22Rv1 (cell line): ENCODE measurements at regions not wholly inside any gene's neighbourhood (a gene's known extent, or its start where the extent isn't known, plus 50 kb on each side); places are given as distances from the start of the nearest gene placed in this dataset.

Experiments
- ZFX ChIP-seq: fragments of 450-650 bp; IDR thresholded peaks from 2 replicates; pipeline ENCODE4 v1.6.1; 2017; ENCODE audit warnings: antibody characterized with exemption, borderline replicate concordance
- TF ChIP-seq, protein P1 (sequence below): fragments of 450-650 bp; IDR thresholded peaks from 2 replicates; pipeline ENCODE4 v1.5.1; 2017; ENCODE audit warnings: mild to moderate bottlenecking

DNA sequence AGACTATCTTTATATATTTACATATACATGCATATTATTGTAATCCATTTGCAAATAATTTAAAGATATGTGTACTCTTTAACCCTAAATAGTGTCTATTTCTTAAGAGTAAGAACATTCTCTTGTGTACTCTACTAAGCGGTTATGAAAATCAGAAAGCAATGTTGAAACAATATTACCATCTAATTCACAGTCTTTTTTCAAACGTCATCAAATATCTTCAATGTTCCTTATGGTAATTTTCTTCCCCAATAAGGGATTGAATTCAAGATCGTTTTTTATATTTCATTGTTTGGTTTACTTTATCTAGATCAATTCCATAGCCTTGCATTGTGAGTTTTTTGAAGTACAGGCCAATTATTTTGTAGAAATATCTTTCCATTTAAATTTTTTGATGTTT lies 1647.4 kb upstream of the PRR20A start:
- TF ChIP-seq, protein P1, sequence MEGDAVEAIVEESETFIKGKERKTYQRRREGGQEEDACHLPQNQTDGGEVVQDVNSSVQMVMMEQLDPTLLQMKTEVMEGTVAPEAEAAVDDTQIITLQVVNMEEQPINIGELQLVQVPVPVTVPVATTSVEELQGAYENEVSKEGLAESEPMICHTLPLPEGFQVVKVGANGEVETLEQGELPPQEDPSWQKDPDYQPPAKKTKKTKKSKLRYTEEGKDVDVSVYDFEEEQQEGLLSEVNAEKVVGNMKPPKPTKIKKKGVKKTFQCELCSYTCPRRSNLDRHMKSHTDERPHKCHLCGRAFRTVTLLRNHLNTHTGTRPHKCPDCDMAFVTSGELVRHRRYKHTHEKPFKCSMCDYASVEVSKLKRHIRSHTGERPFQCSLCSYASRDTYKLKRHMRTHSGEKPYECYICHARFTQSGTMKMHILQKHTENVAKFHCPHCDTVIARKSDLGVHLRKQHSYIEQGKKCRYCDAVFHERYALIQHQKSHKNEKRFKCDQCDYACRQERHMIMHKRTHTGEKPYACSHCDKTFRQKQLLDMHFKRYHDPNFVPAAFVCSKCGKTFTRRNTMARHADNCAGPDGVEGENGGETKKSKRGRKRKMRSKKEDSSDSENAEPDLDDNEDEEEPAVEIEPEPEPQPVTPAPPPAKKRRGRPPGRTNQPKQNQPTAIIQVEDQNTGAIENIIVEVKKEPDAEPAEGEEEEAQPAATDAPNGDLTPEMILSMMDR: no peak
- no peak for TF ChIP-seq ZFX
